Ovary (tissue), 7 donors: ENCODE measurements at regions not wholly inside any gene's neighbourhood (a gene's known extent, or its start where the extent isn't known, plus 50 kb on each side); places are given as distances from the start of the nearest gene placed in this dataset.

Source experiments
- DNase-seq, 5 donors: peaks; one replicate each; pipeline ENCODE4 v3.0.0-alpha.2; 2019 to 2020
- H3K27ac ChIP-seq, 2 donors: fragments of 200-600 bp; one replicate each; pipeline versions ENCODE4 v1.5.1 to v1.8.0; 2019 to 2022
- H3K27me3 ChIP-seq: fragments of 200-600 bp; one replicate; pipeline ENCODE4 v1.8.0; 2022
- H3K36me3 ChIP-seq: fragments of 200-600 bp; sonication (generic); one replicate; pipeline ENCODE4 v1.5.1; 2019
- H3K4me1 ChIP-seq: one replicate; pipeline ENCODE4 v1.8.1; 2013; ENCODE audit warnings: mild to moderate bottlenecking, moderate library complexity; ENCODE audit not compliant: insufficient read depth
- H3K4me3 ChIP-seq: fragments of 200-600 bp; sonication (generic); one replicate; pipeline ENCODE4 v1.5.1; 2017
- H3K9me3 ChIP-seq, 2 donors: fragments of 200-600 bp in 1 of 2; sonication (generic) in 1 of 2; one replicate each; pipeline versions ENCODE4 v1.5.1 to v1.8.1; 2013 to 2019; ENCODE audit warnings: mild to moderate bottlenecking in 1 of 2, moderate library complexity in 1 of 2
- EP300 ChIP-seq: sonication (generic); formaldehyde crosslinking; IDR thresholded peaks from one replicate; pipeline ENCODE4 v1.6.1; 2017; ENCODE audit warnings: antibody characterized with exemption
- POLR2A ChIP-seq: fragments of 450-650 bp; IDR thresholded peaks from one replicate; pipeline ENCODE4 v1.6.1; 2017; ENCODE audit warnings: antibody characterized with exemption, mild to moderate bottlenecking, moderate library complexity
- whole genome bisulfite sequencing, 3 donors: extraction: QIAGEN DNeasy Blood & Tissue Kit in 1 of 3; methylation state at CpG; one replicate each; pipeline versions ENCODE4 v1.1.5 to v1.1.7; 2013 to 2017; 5-methylcytosine and 5-hydroxymethylcytosine counted together
- intact Hi-C, 4 donors: fragments of 100-400 bp; cut with DNase I; formaldehyde crosslinking; loops; one replicate each; pipeline versions ENCODE4 v1.11.0 to v1.15.1; 2022 to 2023
- TF ChIP-seq, protein P1 (sequence below), 3 donors: fragments of 450-650 bp in 2 of 3; fragments of 200-600 bp in 1 of 3; IDR thresholded peaks; one replicate each; pipeline versions ENCODE4 v1.5.1 to v1.8.0; 2016 to 2022; ENCODE audit warnings: antibody characterized with exemption in 3 of 3, mild to moderate bottlenecking in 1 of 3
- donor health status: DM: no; HTN: no; CAD: no; lungs with moderate emphysema.
- donor health status: DM: no; HTN: no; CAD: no.
- donor health status: Bipolar disorder and iron deficiency.
- donor health status: DM: no; HTN: no; CAD: no.
- donor health status: DM: yes; HTN: yes; CAD: no.

DNA sequence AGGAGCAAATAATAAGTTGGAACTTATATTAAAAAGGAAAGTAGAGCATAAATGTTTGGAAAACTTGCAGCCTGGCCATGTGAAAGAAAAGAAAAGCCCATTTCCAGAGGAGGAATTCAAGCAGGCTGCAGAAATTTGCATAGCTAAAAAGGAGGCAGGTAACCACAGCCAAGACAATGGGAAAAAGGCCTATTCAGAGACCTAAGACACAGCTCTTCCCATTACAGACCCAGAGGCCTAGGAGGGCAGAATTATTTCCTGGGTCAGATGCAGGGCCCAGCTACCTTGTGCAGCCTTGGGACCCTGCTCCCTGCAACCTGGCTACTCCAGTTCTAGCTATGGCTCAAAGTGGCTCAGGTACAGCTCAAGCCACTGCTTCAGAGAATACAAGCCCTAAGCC lies 234.6 kb upstream of the BCHE start:
- intact Hi-C loops: no loop called here
- TF ChIP-seq POLR2A (no peak), EP300 (no peak)
- TF ChIP-seq, protein P1, sequence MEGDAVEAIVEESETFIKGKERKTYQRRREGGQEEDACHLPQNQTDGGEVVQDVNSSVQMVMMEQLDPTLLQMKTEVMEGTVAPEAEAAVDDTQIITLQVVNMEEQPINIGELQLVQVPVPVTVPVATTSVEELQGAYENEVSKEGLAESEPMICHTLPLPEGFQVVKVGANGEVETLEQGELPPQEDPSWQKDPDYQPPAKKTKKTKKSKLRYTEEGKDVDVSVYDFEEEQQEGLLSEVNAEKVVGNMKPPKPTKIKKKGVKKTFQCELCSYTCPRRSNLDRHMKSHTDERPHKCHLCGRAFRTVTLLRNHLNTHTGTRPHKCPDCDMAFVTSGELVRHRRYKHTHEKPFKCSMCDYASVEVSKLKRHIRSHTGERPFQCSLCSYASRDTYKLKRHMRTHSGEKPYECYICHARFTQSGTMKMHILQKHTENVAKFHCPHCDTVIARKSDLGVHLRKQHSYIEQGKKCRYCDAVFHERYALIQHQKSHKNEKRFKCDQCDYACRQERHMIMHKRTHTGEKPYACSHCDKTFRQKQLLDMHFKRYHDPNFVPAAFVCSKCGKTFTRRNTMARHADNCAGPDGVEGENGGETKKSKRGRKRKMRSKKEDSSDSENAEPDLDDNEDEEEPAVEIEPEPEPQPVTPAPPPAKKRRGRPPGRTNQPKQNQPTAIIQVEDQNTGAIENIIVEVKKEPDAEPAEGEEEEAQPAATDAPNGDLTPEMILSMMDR (IDR thresholded peaks at IDR 0.05): no peak
- H3K4me3 ChIP-seq: no peak overlapping the region
- no peaks in the 10 kb centered on the region for H3K9me3 ChIP-seq
- no peaks in the 10 kb centered on the region for H3K27me3 ChIP-seq
- H3K36me3 ChIP-seq: no peaks in the 10 kb centered on the region
- no peak overlapping the region for H3K27ac ChIP-seq
- no peak for DNase-seq
- no peaks in the 10 kb centered on the region for H3K4me1 ChIP-seq

DNA sequence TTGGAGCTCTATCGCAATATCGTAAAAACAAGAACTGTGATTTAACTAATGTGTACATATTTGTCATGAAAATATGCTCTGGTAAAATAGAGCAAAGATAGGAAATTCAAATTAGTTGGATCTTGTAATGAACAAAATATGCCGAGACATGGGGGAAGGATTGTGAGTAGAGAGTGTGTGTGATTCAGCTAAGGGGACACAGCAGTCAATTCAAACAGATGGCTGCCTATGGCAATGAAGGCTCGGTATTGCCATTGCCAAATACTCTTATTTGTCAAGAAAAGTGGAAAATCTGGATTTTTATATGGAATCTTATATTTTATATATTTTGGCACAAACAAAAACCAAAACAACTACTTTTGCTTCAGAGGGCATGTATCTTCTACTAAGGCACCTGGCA lies 227.3 kb upstream of the BCHE start:
- DNase-seq: no peak
- 80 to 89% (median 81%) methylated on average over 4 of the region's 4 CpGs for WGBS, 3 donors
- Histone ChIP-seq H3K36me3 (no peaks in the 10 kb centered on the region), H3K27me3 (no peaks in the 10 kb centered on the region), H3K27ac (no peak overlapping the region), H3K4me3 (no peak overlapping the region), H3K9me3 (no peaks in the 10 kb centered on the region), H3K4me1 (no peaks in the 10 kb centered on the region)
- intact Hi-C loops: no loop called here
- no peak for TF ChIP-seq EP300
- TF ChIP-seq POLR2A: no peak
- TF ChIP-seq, protein P1 (IDR thresholded peaks at IDR 0.05): no peak

DNA sequence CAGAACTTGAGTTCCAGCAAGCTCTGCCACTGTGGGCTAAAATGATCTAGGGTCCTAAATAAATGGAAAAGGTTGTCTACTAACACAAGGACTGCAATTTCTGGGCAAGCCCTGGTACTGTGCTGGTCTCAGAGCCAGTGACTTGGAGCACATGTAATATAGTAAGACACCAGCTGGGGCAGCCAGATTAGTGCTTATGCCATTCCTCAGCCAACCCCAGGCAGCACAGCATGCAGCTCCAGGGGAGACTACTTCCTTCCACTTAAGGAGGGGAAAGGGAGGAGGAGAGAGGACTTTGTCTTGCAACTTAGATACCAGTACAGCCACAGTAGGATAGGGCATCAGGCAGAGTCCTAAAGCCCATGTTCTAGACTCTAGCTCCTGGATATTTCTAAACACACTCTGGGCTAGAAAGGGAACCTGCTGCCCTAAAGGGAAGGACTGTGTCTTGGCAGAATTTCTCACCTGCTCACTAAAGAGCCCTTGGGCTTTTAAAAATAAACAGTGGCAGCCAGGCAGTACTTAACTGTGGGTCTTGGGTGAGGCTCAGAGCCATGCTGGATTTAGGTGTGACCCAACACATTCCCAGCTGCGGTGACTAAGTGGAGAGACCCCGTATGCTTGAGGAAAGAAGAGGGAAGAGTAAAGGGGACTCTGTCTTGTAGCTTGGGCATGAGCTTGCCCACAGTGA lies 223.7 kb upstream of the BCHE start:
- Histone ChIP-seq H3K27ac (no peak overlapping the region), H3K36me3 (no peaks in the 10 kb centered on the region), H3K9me3 (no peaks in the 10 kb centered on the region), H3K4me3 (no peak overlapping the region), H3K4me1 (no peaks in the 10 kb centered on the region), H3K27me3 (no peaks in the 10 kb centered on the region)
- intact Hi-C loops: no loop called here
- no peak for DNase-seq
- 57 to 86% (median 79%) methylated on average over 2 of the region's 2 CpGs for WGBS, 3 donors
- TF ChIP-seq POLR2A (no peak), EP300 (no peak)
- TF ChIP-seq, protein P1 (IDR thresholded peaks at IDR 0.05): no peak

DNA sequence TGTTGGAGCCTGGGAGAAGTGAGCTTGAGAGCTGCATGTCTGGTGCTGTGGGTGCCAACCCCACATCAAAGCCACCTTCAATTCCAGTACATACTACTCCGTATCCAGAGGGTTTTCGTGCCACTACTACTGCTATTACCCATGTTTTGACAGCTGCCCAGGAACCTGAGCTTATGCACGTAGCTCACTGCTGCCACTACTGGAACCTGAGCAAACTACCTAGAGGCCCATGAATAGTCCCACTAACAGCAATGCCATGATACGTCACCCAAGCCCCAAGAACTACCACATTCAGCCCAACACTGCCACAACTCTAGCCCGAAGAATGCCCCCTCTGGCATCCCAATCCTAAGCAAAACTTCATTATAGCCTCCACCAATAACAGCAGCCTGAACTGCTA lies 215.2 kb upstream of the BCHE start:
- DNase-seq: no peak
- 68 to 72% (median 70%) methylated on average over 5 of the region's 5 CpGs for WGBS, 3 donors
- no peaks in the 10 kb centered on the region for H3K36me3 ChIP-seq
- TF ChIP-seq POLR2A: no peak
- no peak for TF ChIP-seq EP300
- TF ChIP-seq, protein P1 (IDR thresholded peaks at IDR 0.05): no peak
- intact Hi-C loops: no loop called here
- H3K4me1 ChIP-seq: no peaks in the 10 kb centered on the region
- H3K27ac ChIP-seq: no peak overlapping the region
- no peaks in the 10 kb centered on the region for H3K9me3 ChIP-seq
- no peaks in the 10 kb centered on the region for H3K27me3 ChIP-seq
- H3K4me3 ChIP-seq: no peak overlapping the region
